Coronary artery (tissue), 2 donors: ENCODE measurements at regions not wholly inside any gene's neighbourhood (a gene's known extent, or its start where the extent isn't known, plus 50 kb on each side); places are given as distances from the start of the nearest gene placed in this dataset.
"Not testable (repeated sequence)": the region's sequence is repeated elsewhere in the genome, so short reads cannot be mapped to it uniquely, and the experiment has no call there.

Experiments
- DNase-seq: peaks from one replicate; pipeline ENCODE4 v3.0.0-alpha.2; 2017; ENCODE audit warnings: low spot score
- H3K27ac ChIP-seq, 2 donors: fragments of 200-600 bp; sonication (generic); one replicate each; pipeline ENCODE4 v1.5.1; 2016 to 2019
- H3K4me3 ChIP-seq: fragments of 200-600 bp; sonication (generic); 2 replicates; pipeline ENCODE4 v1.5.1; 2016; ENCODE audit warnings: mild to moderate bottlenecking, moderate library complexity
- CTCF ChIP-seq: fragments of 200-600 bp; sonication (generic); IDR thresholded peaks from one replicate; pipeline ENCODE4 v1.5.1; 2019; ENCODE audit warnings: antibody characterized with exemption

- TF ChIP-seq CTCF = no peak
- no peak overlapping the region for H3K4me3 ChIP-seq
- H3K27ac ChIP-seq = no peak overlapping the region
- no peak for DNase-seq
Measured at GRCh38 chr12:112694065-112694464, 97.5 kb upstream of the RPH3A start.

DNA sequence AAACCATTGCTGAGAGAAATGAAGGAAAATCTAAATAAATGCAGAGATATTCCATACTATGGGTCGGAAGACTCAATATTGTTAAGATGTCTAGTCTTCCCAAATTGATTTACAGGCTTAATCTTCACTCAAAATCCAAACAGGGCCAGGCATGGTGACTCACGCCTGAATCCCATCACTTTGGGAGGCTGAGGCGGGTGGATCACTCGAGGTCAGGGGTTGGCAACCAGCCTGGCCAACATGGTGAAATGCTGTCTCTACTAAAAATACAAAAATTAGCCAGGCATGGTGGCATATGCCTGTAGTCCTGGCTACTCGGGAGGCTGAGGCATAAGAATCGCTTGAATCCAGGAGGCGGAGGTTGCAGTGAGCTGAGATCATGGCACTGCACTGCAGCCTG, 94.1 kb upstream of the RPH3A start:
- DNase-seq, H3K4me3 ChIP-seq, H3K27ac ChIP-seq: not testable (repeated sequence)

DNA sequence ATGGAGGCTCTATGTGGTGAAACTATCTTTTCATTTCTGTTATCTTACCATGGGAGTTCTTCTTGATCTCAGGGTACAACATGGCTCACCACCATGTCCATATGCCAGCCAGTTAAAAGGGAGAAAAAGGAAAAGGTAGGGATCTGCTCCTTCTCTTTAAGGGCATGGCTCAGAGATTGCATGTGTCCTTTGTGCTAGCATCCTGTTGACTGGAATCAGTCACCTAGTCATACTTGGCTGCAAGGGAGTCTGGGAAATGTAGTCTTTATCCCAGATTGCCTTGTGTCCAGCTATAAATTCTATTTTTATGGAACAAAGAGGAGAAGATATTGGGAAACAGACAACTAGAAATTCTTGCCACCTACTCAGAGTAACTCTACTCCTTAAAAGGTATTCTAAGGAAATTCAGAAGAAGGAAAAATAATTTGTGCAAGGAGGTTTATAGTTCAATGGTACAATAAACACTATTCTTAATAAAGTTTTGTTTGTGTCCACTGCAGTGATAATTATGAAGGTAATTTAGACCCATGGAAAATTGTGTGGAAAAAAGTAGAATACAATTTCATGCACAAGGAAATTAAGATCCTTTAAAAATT, 86.4 kb upstream of the RPH3A start:
- Histone ChIP-seq H3K4me3 (no peak overlapping the region), H3K27ac (no peak overlapping the region)
- DNase-seq = no peak
- TF ChIP-seq CTCF = no peak

DNA sequence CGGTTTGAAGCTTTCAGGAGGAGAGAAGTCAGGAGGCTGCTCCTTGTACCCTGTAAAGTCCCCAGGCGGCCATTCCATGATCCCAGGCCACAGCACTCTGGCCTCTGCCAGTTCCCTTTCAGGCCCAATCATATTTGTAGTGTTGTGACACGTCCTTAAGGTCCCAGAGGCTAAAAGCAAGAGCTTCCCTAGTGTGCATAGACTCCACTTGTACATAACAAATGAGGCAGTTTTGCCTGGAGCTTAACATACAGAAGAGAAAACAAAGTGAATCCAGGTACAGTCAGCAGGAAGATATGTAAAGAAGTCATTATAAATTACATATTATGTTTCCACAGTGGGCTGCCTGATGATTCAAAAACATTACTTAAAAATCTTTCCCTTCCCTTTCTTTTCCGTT, 81.1 kb upstream of the RPH3A start:
- no peak for TF ChIP-seq CTCF
- no peak for DNase-seq
- H3K27ac ChIP-seq = no peak overlapping the region
- no peak overlapping the region for H3K4me3 ChIP-seq

DNA sequence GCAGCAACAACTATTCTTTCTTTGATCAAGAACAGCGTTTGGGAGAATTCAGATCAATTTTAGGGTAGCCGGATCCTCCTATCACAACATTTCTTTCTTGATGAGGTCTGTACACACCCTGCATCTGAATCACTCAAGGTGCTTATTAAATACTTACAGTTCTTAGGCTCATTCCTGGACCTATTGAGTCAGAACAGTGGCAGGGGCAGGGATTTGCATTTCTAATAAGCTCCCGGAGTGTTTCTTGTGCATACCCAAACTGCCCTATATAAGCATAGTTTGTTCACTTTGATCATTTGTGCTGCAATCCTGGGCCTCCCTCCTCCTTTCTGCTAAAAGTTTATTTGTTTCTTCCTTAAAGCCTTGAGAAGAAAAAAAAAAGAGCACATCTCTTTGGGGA, 80.5 kb upstream of the RPH3A start:
- TF ChIP-seq CTCF = no peak
- DNase-seq = no peak
- no peak overlapping the region for H3K4me3 ChIP-seq
- no peak overlapping the region for H3K27ac ChIP-seq

GRCh38 chr12:112711507-112711906, 80.0 kb upstream of the RPH3A start:
- no peak for DNase-seq
- Histone ChIP-seq H3K27ac (no peak overlapping the region), H3K4me3 (no peak overlapping the region)
- no peak for TF ChIP-seq CTCF

DNA sequence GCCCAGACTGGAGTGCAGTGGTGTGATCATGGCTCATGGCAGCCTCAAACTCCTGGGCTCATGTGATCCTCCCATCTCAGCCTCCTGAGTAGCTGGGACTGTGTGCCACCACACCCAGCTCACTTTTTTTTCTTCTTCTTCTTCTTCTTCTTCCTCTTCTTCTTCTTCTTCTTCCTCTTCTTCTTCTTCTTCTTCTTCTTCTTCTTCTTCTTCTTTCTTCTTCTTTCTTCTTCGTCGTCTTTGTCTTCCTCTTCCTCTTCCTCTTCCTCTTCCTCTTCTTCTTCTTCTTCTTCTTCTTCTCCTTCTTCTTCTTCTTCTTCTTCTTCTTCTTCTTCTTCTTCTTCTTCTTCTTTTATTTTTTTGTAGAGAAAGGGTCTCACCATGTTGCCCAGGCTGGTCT, 78.8 kb upstream of the RPH3A start:
- H3K27ac ChIP-seq, H3K4me3 ChIP-seq, DNase-seq: not testable (repeated sequence)

- H3K27ac ChIP-seq = no peak overlapping the region
- no peak for DNase-seq
- H3K4me3 ChIP-seq = no peak overlapping the region
- TF ChIP-seq CTCF = no peak
Measured at GRCh38 chr12:112713471-112713870, 78.1 kb upstream of the RPH3A start.
